ENCODE measurements at regions not wholly inside any gene's neighbourhood (a gene's known extent, or its start where the extent isn't known, plus 50 kb on each side); places are given as distances from the start of the nearest gene placed in this dataset.

DNA sequence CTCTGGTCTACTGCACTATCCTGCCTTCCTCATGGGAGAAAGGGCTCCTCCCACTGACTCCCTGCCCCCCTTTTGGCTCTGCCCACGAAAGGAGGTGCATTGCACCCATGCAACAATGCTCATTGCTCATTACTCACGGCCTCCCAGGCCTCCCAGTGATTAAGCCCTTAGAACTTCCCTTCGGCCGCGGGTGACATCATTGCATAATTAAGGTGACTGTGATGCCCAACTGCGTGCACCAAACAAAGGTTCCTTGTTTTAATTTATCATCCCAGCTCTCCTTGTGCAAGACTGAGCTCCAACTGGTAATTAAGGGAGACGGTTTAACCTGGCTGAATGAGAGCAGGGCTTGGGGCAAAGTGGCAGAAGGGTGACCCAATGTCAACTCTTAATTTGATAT is 180.4 kb downstream of the GAS1 start:
- Histone ChIP-seq H3K4me3 (ENCODE audit: low read depth, low read length, poor library complexity, severe bottlenecking) (no peak overlapping the region), H3K27ac (ENCODE audit: low read depth, low read length, poor library complexity, severe bottlenecking) (no peak overlapping the region), H3K36me3 (ENCODE audit: insufficient read depth, low read length) (no peaks in the 10 kb centered on the region), H3K9me3 (ENCODE audit: low read length) (no peaks in the 10 kb centered on the region), H2AFZ (ENCODE audit: low read length) (no peak overlapping the region), H3F3A (ENCODE audit: insufficient read depth, low read length) (no peaks in the 10 kb centered on the region), H3K4me1 (ENCODE audit: insufficient read depth, low read length, severe bottlenecking) (no peaks in the 10 kb centered on the region), H3K9me2 (ENCODE audit: low read depth, low read length) (no peaks in the 10 kb centered on the region), H3K79me2 (ENCODE audit: insufficient read depth, low read length) (no peaks in the 10 kb centered on the region), H4K20me1 (ENCODE audit: insufficient read depth, low read length) (no peaks in the 10 kb centered on the region), H3K9ac (ENCODE audit: low read length) (no peak overlapping the region), H3K27me3 (ENCODE audit: insufficient read depth, low read length) (no peaks in the 10 kb centered on the region), H3K4me2 (ENCODE audit: low read length) (no peak overlapping the region)
- TF ChIP-seq EZH2 (IDR thresholded peaks at IDR 0.05; ENCODE audit: borderline replicate concordance, low read length): no peak
- TF ChIP-seq, protein P1, sequence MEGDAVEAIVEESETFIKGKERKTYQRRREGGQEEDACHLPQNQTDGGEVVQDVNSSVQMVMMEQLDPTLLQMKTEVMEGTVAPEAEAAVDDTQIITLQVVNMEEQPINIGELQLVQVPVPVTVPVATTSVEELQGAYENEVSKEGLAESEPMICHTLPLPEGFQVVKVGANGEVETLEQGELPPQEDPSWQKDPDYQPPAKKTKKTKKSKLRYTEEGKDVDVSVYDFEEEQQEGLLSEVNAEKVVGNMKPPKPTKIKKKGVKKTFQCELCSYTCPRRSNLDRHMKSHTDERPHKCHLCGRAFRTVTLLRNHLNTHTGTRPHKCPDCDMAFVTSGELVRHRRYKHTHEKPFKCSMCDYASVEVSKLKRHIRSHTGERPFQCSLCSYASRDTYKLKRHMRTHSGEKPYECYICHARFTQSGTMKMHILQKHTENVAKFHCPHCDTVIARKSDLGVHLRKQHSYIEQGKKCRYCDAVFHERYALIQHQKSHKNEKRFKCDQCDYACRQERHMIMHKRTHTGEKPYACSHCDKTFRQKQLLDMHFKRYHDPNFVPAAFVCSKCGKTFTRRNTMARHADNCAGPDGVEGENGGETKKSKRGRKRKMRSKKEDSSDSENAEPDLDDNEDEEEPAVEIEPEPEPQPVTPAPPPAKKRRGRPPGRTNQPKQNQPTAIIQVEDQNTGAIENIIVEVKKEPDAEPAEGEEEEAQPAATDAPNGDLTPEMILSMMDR (IDR thresholded peaks at IDR 0.05; ENCODE audit: low read length): no peak

DNA sequence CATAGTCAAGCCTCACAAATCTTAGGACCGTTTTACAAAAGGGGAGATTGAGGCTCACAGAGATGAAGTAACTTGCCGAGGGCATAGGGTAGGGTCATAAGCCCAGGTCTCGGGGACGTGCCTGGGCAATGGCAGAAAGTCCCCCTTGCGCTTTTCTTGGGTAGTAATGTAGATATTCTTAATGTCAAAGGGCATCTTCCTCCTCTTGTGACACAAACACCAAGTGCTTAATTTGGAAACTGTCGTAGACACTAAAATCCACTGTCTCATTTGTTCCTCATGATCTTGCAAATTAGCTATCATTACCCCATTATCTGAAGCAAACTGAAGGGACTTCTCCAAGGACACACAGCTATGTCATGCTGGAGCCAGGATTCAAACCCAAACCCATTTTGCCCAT is 180.8 kb downstream of the GAS1 start:
- Histone ChIP-seq H3K9ac (ENCODE audit: low read length) (no peak overlapping the region), H3K4me3 (ENCODE audit: low read depth, low read length, poor library complexity, severe bottlenecking) (no peak overlapping the region), H3K27me3 (ENCODE audit: insufficient read depth, low read length) (no peaks in the 10 kb centered on the region), H3K4me2 (ENCODE audit: low read length) (no peak overlapping the region), H4K20me1 (ENCODE audit: insufficient read depth, low read length) (no peaks in the 10 kb centered on the region), H3F3A (ENCODE audit: insufficient read depth, low read length) (no peaks in the 10 kb centered on the region), H3K9me2 (ENCODE audit: low read depth, low read length) (no peaks in the 10 kb centered on the region), H2AFZ (ENCODE audit: low read length) (no peak overlapping the region), H3K4me1 (ENCODE audit: insufficient read depth, low read length, severe bottlenecking) (no peaks in the 10 kb centered on the region), H3K27ac (ENCODE audit: low read depth, low read length, poor library complexity, severe bottlenecking) (no peak overlapping the region), H3K36me3 (ENCODE audit: insufficient read depth, low read length) (no peaks in the 10 kb centered on the region), H3K9me3 (ENCODE audit: low read length) (no peaks in the 10 kb centered on the region), H3K79me2 (ENCODE audit: insufficient read depth, low read length) (no peaks in the 10 kb centered on the region)
- TF ChIP-seq, protein P1 (IDR thresholded peaks at IDR 0.05; ENCODE audit: low read length): no peak
- no peak for TF ChIP-seq EZH2 (IDR thresholded peaks at IDR 0.05; ENCODE audit: borderline replicate concordance, low read length)

DNA sequence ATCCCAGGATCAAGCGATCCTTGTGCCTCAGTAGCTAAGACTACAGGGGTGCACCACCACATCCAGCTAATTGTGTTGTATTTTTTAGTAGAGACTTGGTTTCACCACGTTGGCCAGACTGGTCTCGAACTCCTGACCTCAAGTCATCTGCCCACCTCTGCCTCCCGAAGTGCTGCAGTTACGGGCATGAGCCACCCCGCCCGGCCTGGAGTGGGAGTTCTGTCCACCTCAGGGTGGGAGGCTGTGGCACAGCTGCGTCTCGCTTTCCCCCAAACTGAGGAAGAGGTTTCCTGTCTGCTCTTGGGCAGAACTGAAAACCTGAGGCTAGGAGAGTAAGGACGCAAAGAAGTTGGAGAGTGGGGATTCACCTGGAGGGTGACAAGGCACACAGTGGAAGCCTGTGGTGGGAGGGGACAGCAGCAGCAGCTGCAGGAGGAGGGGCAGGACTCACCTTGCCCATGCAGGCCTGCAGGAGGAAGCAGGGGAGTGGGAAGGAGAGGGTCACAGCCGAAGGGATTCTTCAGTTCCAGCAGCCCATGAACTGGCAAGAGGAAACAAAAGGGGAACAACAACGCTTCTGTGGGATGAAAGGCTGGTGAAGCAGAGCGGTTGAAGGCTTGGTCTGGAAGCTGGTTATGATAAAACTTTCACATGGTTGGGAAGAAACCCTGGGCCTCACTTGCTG is 181.4 kb downstream of the GAS1 start:
- Histone ChIP-seq H3K4me1 (ENCODE audit: insufficient read depth, low read length, severe bottlenecking) (no peaks in the 10 kb centered on the region), H3K4me2 (ENCODE audit: low read length) (no peak overlapping the region), H4K20me1 (ENCODE audit: insufficient read depth, low read length) (no peaks in the 10 kb centered on the region), H3K79me2 (ENCODE audit: insufficient read depth, low read length) (no peaks in the 10 kb centered on the region), H3F3A (ENCODE audit: insufficient read depth, low read length) (no peaks in the 10 kb centered on the region), H3K27ac (ENCODE audit: low read depth, low read length, poor library complexity, severe bottlenecking) (no peak overlapping the region), H3K27me3 (ENCODE audit: insufficient read depth, low read length) (no peaks in the 10 kb centered on the region), H3K36me3 (ENCODE audit: insufficient read depth, low read length) (no peaks in the 10 kb centered on the region), H2AFZ (ENCODE audit: low read length) (no peak overlapping the region), H3K9me3 (ENCODE audit: low read length) (no peaks in the 10 kb centered on the region), H3K9ac (ENCODE audit: low read length) (no peak overlapping the region), H3K4me3 (ENCODE audit: low read depth, low read length, poor library complexity, severe bottlenecking) (no peak overlapping the region), H3K9me2 (ENCODE audit: low read depth, low read length) (no peaks in the 10 kb centered on the region)
- TF ChIP-seq, protein P1 (IDR thresholded peaks at IDR 0.05; ENCODE audit: low read length): no peak
- no peak for TF ChIP-seq EZH2 (IDR thresholded peaks at IDR 0.05; ENCODE audit: borderline replicate concordance, low read length)

Measured in OCI-LY1 (cell line).